Neural cell (in vitro differentiated cells): ENCODE measurements at regions not wholly inside any gene's neighbourhood (a gene's known extent, or its start where the extent isn't known, plus 50 kb on each side); places are given as distances from the start of the nearest gene placed in this dataset.

Experiments used
- CTCF ChIP-seq: fragments of 450-650 bp; IDR thresholded peaks from 2 replicates; pipeline ENCODE4 v1.5.1; 2014; ENCODE audit warnings: antibody characterized with exemption, mild to moderate bottlenecking, moderate library complexity; ENCODE audit not compliant: poor library complexity, severe bottlenecking
- EP300 ChIP-seq: fragments of 450-650 bp; conservative IDR thresholded peaks from 2 replicates; pipeline ENCODE4 v1.6.1; 2014; ENCODE audit warnings: antibody characterized with exemption, mild to moderate bottlenecking, moderate library complexity; ENCODE audit not compliant: poor library complexity, severe bottlenecking
- EZH2 ChIP-seq: fragments of 200-600, 300-800 bp; shearing (Covaris generic), sonication (generic); IDR thresholded peaks from 2 replicates; pipeline ENCODE4 v1.6.1; 2014; ENCODE audit warnings: antibody characterized with exemption, low read length, borderline replicate concordance, mild to moderate bottlenecking; ENCODE audit not compliant: insufficient read depth, poor library complexity, severe bottlenecking
- POLR2AphosphoS5 ChIP-seq: IDR thresholded peaks from 2 replicates; pipeline ENCODE4 v1.6.1; 2012
- TF ChIP-seq, protein P1 (sequence below): IDR thresholded peaks from 2 replicates; pipeline ENCODE4 v1.6.1; 2012; ENCODE audit warnings: borderline replicate concordance

- TF ChIP-seq CTCF (no peak), POLR2AphosphoS5 (no peak), EZH2 (no peak), EP300 (no peak)
- TF ChIP-seq, protein P1, sequence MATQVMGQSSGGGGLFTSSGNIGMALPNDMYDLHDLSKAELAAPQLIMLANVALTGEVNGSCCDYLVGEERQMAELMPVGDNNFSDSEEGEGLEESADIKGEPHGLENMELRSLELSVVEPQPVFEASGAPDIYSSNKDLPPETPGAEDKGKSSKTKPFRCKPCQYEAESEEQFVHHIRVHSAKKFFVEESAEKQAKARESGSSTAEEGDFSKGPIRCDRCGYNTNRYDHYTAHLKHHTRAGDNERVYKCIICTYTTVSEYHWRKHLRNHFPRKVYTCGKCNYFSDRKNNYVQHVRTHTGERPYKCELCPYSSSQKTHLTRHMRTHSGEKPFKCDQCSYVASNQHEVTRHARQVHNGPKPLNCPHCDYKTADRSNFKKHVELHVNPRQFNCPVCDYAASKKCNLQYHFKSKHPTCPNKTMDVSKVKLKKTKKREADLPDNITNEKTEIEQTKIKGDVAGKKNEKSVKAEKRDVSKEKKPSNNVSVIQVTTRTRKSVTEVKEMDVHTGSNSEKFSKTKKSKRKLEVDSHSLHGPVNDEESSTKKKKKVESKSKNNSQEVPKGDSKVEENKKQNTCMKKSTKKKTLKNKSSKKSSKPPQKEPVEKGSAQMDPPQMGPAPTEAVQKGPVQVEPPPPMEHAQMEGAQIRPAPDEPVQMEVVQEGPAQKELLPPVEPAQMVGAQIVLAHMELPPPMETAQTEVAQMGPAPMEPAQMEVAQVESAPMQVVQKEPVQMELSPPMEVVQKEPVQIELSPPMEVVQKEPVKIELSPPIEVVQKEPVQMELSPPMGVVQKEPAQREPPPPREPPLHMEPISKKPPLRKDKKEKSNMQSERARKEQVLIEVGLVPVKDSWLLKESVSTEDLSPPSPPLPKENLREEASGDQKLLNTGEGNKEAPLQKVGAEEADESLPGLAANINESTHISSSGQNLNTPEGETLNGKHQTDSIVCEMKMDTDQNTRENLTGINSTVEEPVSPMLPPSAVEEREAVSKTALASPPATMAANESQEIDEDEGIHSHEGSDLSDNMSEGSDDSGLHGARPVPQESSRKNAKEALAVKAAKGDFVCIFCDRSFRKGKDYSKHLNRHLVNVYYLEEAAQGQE = no peak
Measured at GRCh38 chr12:77249892-77250291, 184.5 kb upstream of the E2F7 start.
